Psoas muscle (tissue), 7 donors: ENCODE measurements at regions not wholly inside any gene's neighbourhood (a gene's known extent, or its start where the extent isn't known, plus 50 kb on each side); places are given as distances from the start of the nearest gene placed in this dataset.

Source experiments
- ATAC-seq, 4 donors: fragments of 200-7000 bp; cut with Tn5 transposase; one replicate each; pipeline ENCODE4 v1.9.1; 2020; ENCODE audit warnings: moderate library complexity in 3 of 4, mild to moderate bottlenecking in 2 of 4
- DNase-seq, 2 donors: peaks; one replicate each; pipeline ENCODE4 v3.0.0-alpha.2; 2020
- H3K27ac ChIP-seq: fragments of 200-600 bp; one replicate; pipeline ENCODE4 v1.8.0; 2022
- H3K27me3 ChIP-seq, 3 donors: fragments of 200-600 bp in 1 of 3; one replicate each; pipeline versions ENCODE4 v1.6.1 to v1.8.0; 2013 to 2022; ENCODE audit warnings: low read length in 2 of 3, mild to moderate bottlenecking in 2 of 3, moderate library complexity in 1 of 3; ENCODE audit not compliant: insufficient read depth in 3 of 3
- H3K36me3 ChIP-seq, 2 donors: fragments of 200-600 bp in 1 of 2; one replicate each; pipeline versions ENCODE4 v1.6.1 to v1.8.0; 2013 to 2022; ENCODE audit warnings: low read depth in 1 of 2, mild to moderate bottlenecking in 1 of 2, moderate library complexity in 1 of 2; ENCODE audit not compliant: insufficient read depth in 1 of 2
- H3K4me1 ChIP-seq: fragments of 200-600 bp; one replicate; pipeline ENCODE4 v1.8.0; 2022
- H3K4me3 ChIP-seq: fragments of 200-600 bp; one replicate; pipeline ENCODE4 v1.8.0; 2022; ENCODE audit warnings: mild to moderate bottlenecking
- H3K9me3 ChIP-seq: fragments of 200-600 bp; one replicate; pipeline ENCODE4 v1.8.0; 2022
- CTCF ChIP-seq: fragments of 200-600 bp; IDR thresholded peaks from one replicate; pipeline ENCODE4 v1.8.0; 2022; ENCODE audit warnings: antibody characterized with exemption
- WGBS, 3 donors: extraction: QIAGEN DNeasy Blood & Tissue Kit; methylation state at CpG; one replicate each; pipeline versions ENCODE4 v1.1.6 to v1.1.7; 2013; 5-methylcytosine and 5-hydroxymethylcytosine counted together
- intact Hi-C, 2 donors: fragments of 100-400 bp; cut with DNase I; formaldehyde crosslinking; loops; one replicate each; pipeline versions ENCODE4 v1.11.0 to v1.14.2; 2022
- donor health status: healthy with polysubstance abuse.
- donor health status: DM: no; HTN: no; CAD: no; lungs with moderate emphysema.
- donor health status: Bipolar disorder and iron deficiency.
- donor health status: healthy.
- donor health status: DM: yes; HTN: yes; CAD: no.
- donor health status: DM: no; HTN: no; CAD: no.
- donor health status: DM: yes; HTN: yes; CAD: no.

- TF ChIP-seq CTCF = no peak
- H3K4me3 ChIP-seq = no peak overlapping the region
- WGBS, 3 donors = 82 to 93% (median 88%) methylated on average over 4 of the region's 4 CpGs
- H3K27ac ChIP-seq = no peak overlapping the region
- intact Hi-C loops = loop anchor here in 1 of 2 donors (5.0 kb wide), 1 partner anchor 1065 kb away; no protein-coding TSS in a partner anchor
- peaks cover 8% of the 10 kb centered on the region for H3K9me3 ChIP-seq
- DNase-seq (no peak), ATAC-seq (no peak)
- H3K27me3 ChIP-seq = no peaks in the 10 kb centered on the region
- no peaks in the 10 kb centered on the region for H3K4me1 ChIP-seq
- no peaks in the 10 kb centered on the region for H3K36me3 ChIP-seq
These were observed 54.8 kb upstream of the SPON1 start for GRCh38 chr11:13907678-13908077.

DNA sequence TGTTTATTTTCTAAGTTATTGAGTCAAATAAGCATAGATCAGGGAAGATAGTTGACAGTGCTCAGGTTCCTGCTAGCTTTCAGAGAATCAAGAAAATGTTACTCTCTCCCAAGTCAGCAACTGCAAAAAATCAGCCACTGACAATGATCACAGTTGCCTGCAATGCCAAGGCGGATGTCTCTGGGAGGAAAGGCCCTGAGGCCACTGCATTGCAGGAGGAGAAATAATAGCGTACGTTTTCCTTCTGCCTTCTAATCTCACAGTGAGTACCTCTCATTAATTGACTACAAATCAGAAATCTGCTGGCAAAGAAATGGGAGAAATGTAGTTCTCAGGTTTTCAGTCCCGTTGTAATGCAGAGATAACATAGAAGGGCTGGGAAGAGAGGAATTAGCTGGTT is 54.0 kb upstream of the SPON1 start:
- no peaks in the 10 kb centered on the region for H3K27me3 ChIP-seq
- intact Hi-C loops = loop anchor here in 1 of 2 donors (5.0 kb wide), 1 partner anchor 1066 kb away; no protein-coding TSS in a partner anchor
- H3K9me3 ChIP-seq = peaks cover 8% of the 10 kb centered on the region
- no peak overlapping the region for H3K27ac ChIP-seq
- no peak for TF ChIP-seq CTCF
- DNase-seq (no peak), ATAC-seq (no peak)
- 81 to 88% (median 86%) methylated on average over 4 of the region's 4 CpGs for WGBS, 3 donors
- no peaks in the 10 kb centered on the region for H3K4me1 ChIP-seq
- H3K4me3 ChIP-seq = no peak overlapping the region
- no peaks in the 10 kb centered on the region for H3K36me3 ChIP-seq
